MM.1S (cell line): ENCODE measurements at regions not wholly inside any gene's neighbourhood (a gene's known extent, or its start where the extent isn't known, plus 50 kb on each side); places are given as distances from the start of the nearest gene placed in this dataset.
"Not testable (repeated sequence)": the region's sequence is repeated elsewhere in the genome, so short reads cannot be mapped to it uniquely, and the experiment has no call there.

Experiments used
- CTCF ChIP-seq: fragments of 300-600 bp; sonication (generic); IDR thresholded peaks from 2 replicates; pipeline ENCODE4 v1.5.1; 2016; ENCODE audit warnings: antibody characterized with exemption, low read length, mixed read lengths
- EZH2 ChIP-seq: fragments of 300-600 bp; sonication (generic); optimal IDR thresholded peaks from 2 replicates; pipeline ENCODE3; 2017; ENCODE audit warnings: low read depth, mild to moderate bottlenecking, antibody characterized with exemption, low read length, mixed read lengths

- TF ChIP-seq CTCF, EZH2: not testable (repeated sequence)
These were observed 206.3 kb downstream of the BCAS1 start for GRCh38 chr20:53863923-53864641.
